Urothelium cell line (cell line): ENCODE measurements at regions not wholly inside any gene's neighbourhood (a gene's known extent, or its start where the extent isn't known, plus 50 kb on each side); places are given as distances from the start of the nearest gene placed in this dataset.

Experiments used
- DNase-seq: peaks from one replicate; pipeline ENCODE4 v3.0.0; 2011; ENCODE audit warnings: low spot score, mixed read lengths
- FAIRE-seq: peaks from 2 replicates; lab custom pipeline; 2011; peaks lifted over from hg19 to GRCh38; lab: Jason Lieb, UNC

GRCh38 chr6:40654828-40655227 lies 67.7 kb upstream of the LRFN2 start:
- peak; percentile 5 for FAIRE-seq
- no peak for DNase-seq

GRCh38 chr6:40645043-40645442 lies 57.9 kb upstream of the LRFN2 start:
- FAIRE-seq (no peak), DNase-seq (no peak)

- no peak for DNase-seq
- FAIRE-seq, result no peak
Observed at GRCh38 chr6:40642837-40643236, 55.7 kb upstream of the LRFN2 start.

GRCh38 chr6:40642190-40642589 lies 55.0 kb upstream of the LRFN2 start:
- no peak for FAIRE-seq

GRCh38 chr6:40640599-40641227 lies 53.5 kb upstream of the LRFN2 start:
- DNase-seq, result no peak
- FAIRE-seq, result no peak

More at GRCh38 chr6:40642190-40642589, 55.0 kb upstream of the LRFN2 start:
- no peak for DNase-seq
